ENCODE measurements at regions not wholly inside any gene's neighbourhood (a gene's known extent, or its start where the extent isn't known, plus 50 kb on each side); places are given as distances from the start of the nearest gene placed in this dataset.
"Not testable (repeated sequence)": the region's sequence is repeated elsewhere in the genome, so short reads cannot be mapped to it uniquely, and the experiment has no call there.

DNA sequence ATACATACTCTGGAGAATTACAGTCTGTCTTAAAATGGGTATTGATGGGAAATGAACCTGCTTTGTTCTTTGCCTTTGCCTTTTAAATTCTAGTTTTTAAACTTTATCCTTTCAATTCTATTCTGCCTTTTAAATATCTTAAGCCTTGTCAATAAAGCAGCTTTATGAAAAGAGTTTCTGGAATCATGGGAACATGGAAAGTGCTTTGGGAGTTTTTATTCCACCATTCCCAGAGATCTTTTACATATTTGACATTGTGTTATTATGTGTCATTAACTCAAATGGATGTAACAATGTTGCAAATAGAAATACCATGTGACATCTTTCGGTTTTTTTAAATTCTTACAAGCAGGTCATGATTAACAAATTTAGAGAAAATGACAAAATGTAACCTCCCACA lies 555.7 kb upstream of the ANO3 start:
- DNase-seq, result no peak

DNA sequence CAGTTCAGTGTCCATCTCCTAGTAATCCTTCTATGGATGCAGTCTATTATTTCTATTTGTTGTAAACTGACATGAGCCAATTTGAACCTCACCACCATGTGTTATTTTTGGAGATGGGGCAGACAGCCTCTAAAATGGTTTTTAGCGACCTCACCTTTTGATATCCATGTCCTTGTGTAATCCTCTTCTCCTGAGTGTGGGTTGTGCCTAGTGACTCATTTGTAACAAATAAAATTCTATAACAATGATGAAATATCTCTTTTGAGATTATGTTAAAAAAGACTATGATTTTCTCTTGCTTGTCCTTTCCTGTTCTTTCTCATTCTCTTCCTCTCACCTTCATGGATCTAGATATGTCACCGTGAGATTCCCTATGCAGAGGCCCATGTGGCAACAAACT lies 554.6 kb upstream of the ANO3 start:
- DNase-seq, result no peak

- no peak for DNase-seq
These were observed 552.9 kb upstream of the ANO3 start for GRCh38 chr11:25779033-25779432.

DNA sequence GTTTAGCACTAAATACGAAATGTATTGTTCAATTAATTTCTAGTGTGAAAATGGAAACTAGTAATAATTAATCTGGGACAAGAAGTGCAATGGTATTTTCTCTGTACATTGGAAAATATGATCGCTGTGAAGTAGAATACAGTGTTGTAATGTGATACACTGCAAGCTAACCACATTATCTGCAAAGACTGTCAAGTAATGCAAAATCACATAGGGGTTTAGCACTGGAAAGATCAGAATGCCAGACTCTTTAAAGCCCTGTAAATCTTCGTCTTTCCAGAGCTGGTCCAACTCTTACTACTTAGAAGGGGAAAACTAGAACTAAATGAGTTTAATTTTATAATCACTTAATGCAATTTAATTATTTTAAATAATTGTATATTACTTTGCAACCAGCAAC lies 544.5 kb upstream of the ANO3 start:
- DNase-seq, result no peak

DNA sequence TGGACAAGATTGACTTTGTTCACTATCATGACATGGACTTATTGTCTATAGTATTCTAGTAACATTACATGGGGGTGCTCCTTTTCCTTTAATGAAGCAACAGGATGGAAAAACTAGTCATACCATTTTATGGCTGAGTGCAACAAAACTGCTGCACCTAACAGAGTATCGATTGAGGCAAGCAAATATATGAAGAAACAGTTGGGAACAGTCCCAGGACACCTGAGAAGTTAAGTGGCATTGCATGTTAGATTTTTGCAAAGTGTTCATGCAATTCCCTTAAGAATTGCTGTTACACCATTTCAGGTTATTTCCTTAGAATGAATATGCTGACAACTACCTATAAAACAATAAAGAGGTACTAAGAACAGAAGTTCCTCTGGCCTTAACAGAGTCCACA lies 541.5 kb upstream of the ANO3 start:
- no peak for DNase-seq

DNA sequence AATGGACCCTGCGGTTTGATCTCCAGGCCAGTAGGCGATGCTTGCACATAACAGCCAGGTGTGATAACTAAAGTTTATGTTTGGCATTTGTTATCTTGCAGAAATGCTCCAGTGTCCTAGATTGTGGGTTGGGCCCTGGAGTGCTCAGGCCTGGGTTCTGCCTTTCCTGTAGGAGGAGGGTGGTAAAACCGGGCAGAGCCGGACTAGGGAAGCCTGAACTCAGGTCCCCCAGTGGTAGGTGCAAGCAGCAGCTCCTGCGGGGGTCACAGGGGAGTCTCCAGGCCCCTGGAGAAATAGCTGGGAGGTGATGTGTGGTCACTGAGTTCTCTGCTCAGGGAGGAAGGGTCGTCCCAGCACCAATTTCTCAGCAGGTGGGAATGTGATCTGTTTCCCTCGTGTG lies 538.3 kb upstream of the ANO3 start:
- no peak for DNase-seq

DNA sequence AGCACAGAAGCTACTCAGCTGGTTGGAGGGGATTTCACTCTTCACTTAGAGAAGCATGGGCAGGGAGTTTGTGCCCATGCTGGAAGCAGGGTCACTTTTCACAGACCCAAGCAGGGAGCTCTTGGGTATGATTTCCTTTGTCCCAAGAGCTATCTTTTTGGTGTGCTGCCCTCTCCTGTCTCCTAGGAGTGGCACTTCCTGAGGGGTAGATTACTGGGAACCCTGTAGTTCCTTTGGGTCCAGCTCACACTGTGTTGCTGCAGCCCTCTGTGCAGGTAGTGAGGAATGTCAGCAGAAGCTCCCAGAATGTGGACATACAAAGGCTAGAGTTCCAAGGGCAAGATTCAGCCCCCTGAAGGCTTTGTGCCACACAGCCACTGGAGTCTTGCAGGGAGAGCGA lies 537.1 kb upstream of the ANO3 start:
- no peak for DNase-seq

DNA sequence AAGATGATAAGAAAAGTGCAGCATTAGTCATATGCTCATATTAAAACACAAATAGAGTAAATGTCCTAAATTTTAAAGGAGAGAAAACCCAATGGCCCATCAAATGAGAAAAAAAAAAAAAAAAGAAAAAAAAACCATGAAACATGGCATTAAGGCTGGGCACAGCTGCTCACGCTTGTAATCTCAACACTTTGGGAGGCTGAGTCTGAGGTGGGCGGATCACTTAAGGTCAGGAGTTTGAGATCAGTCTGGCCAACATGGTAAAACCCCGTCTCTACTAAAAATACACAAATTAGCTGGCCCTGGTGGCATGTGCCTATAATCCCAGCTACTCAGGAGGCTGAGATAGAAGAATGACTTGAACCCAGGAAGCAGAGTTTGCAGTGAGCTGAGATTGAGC lies 515.5 kb upstream of the ANO3 start:
- DNase-seq, result no peak

DNA sequence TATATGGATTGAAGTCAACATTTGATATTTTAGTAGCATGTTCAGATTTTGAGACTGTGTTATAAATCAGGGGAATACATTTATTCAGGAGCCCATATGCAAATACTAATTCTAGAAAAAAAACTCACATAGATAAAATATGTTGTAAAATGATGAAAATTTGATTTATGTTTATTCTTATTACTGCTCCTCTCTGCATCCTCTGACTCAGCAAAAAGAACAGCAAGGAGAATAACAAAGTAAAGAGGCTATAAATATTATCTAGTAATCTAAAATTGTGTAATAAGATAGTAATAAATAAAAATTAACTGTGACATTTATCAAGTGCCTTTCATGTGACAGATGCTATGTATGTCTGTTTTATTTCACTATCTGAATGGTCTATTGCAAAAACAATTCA lies 507.2 kb upstream of the ANO3 start:
- no peak for DNase-seq

DNA sequence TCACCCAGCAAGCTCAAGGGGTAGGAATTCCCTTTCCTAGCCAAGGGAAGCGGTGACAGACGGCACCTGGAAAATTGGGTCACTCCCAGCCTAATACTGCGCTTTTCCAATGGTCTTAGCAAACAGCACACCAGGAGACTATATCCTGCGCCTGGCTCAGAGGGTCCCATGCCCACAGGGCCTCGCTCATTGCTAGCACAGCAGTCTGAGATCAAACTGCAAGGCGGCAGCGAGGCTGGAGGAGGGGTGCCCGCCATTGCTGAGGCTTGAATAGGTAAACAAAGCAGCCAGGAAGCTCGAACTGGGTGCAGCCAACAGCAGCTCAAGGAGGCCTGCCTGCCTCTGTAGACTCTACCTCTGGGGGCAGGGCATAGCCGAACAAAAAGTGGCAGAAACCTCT lies 500.4 kb upstream of the ANO3 start:
- not testable (repeated sequence) for DNase-seq

- DNase-seq, result peak; percentile 37
These were observed 492.9 kb upstream of the ANO3 start for GRCh38 chr11:25838918-25839625.

- no peak for DNase-seq
These were observed 487.1 kb upstream of the ANO3 start for GRCh38 chr11:25844811-25845210.

DNA sequence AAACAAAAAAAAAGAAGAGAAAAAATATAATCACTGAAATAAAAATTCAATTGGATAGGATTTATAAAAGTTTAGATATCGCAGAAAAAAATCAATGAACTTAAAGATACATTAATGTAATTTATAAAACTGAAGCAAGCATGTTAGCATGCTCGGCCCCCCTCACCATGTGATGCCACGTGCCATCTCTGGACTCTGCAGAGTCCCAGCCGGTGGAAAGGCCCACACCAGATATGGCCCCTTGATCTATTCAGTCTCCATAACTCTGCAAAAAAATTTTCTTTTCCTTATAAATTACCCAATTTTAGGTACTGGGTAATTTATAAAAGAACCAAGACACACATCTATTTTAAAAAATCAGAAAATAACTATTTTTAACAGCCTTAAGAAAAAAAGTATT lies 476.0 kb upstream of the ANO3 start:
- DNase-seq, result no peak

DNA sequence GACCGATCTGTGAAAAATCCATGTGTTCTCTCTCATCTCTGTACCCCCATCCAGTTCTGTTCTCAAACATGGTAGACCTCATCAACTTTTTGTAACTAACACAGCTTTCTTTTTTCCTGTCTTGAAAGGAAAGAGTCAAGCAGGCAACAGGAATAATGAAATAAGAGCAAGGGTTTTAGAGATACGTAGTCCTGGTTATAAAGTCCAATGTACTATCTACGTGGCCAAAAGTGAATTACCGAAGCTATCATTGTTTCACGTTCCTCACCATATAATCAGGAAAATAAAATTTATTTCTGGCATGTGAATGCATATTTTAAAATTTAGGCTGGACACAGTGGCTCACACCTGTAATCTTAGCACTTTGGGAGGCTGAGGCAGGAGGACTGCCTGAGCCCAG lies 472.2 kb upstream of the ANO3 start:
- DNase-seq, result no peak

GRCh38 chr11:25860677-25861450 lies 471.1 kb upstream of the ANO3 start:
- DNase-seq, result peak; percentile 24

DNA sequence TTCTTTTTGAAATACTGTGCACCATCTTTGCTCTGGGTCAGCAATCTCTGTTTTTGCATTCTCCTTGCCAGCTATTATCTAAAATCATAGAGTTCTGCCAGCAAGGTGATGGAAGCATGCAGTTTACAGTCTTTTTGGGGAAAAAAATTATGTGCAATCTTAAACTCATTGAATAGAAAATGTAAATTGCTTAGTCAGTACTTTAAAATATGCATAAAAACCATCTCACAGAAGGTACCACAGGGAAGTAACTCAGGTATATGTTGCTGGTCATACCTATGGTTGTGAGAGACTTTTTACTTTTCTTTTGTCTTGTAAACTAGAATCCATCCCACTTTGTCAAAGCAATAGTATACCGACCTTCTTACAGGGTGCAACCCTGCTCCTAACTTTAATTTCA lies 469.8 kb upstream of the ANO3 start:
- no peak for DNase-seq

DNA sequence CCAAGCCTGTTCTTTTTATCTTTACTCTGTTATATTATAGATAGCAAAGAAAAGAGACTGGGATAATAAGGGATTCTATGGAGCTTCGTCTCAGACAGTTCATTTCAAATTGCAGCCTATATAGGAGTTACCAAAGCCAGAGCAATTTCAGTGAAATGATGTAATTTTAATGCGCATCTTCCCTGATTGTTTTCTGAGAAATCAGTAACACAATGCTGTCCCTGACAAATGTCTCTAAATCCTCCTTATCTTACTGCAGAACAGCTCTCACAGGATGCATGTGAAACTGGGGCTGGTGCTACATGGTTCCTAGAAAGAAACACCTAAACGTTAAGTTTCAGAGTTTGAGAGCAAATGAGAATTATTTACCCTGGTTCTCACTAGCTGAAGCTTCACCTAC lies 467.9 kb upstream of the ANO3 start:
- no peak for DNase-seq

- no peak for DNase-seq
These were observed 455.4 kb upstream of the ANO3 start for GRCh38 chr11:25876456-25876965.

GRCh38 chr11:25886036-25886435 lies 445.9 kb upstream of the ANO3 start:
- no peak for DNase-seq

DNA sequence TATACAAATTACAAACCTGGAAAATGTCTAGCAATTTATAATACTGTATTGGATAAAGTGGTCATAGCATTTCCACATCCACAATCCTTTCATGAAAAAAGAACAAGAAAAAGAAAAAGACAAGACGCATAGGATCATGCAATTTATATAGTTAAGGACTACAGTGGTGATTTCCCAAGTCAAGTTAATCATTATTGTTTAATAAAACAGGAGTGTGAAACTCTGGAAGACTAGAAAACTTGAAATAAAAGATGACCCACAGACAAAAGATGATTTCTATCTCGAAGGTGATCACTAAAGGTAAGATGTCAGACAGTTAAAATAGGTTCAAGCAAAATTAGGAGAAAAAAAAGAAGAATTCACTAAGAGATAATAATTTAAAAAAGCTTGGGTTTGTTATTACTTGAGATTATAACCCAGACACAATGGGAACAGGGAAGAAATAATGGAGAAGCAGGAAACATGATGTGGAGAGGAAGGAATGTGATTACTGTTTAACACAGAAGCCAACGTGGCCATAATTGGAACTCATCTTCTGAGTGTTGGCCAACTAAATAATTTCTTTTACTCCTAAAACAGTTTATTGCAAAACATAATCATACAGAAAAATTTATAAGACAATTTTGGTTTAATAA lies 441.2 kb upstream of the ANO3 start:
- no peak for DNase-seq

DNA sequence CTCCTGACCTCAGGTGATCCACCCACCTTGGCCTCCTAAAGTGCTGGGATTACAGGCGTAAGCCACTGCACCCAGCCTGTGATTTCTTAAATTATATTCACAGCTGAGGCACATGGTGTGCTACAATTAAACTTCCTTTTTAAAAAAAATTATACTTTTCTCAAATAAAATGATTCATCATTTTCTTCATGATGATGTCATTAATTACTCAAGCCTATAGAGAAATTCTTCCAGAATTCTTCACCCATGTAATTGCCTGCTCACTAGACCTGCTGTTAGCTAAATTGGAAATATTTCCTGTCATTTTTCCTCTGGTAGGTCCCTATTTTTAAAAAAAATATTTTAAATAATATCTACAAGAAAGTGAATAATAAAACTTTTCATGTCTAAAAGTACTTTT lies 440.0 kb upstream of the ANO3 start:
- DNase-seq, result no peak

GRCh38 chr11:25899617-25900160 lies 432.2 kb upstream of the ANO3 start:
- no peak for DNase-seq

DNA sequence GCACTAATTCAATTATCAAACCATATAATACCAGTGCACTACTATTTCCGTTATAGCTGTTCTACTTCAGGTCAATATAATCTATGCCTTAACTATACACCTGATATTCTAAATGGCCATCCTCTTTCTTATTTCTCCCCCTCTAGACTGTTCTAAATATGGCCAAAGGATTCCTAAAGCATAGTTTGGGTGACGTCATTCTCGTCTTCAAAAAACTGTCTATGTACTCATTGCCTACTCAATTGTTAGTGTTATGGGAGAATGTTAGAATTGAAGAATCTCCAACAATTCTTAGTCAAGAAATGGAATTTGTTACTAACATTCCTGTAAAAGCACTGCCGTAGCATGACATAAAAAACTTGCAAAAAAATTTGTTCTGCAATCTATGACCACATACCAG lies 431.1 kb upstream of the ANO3 start:
- DNase-seq, result no peak

DNA sequence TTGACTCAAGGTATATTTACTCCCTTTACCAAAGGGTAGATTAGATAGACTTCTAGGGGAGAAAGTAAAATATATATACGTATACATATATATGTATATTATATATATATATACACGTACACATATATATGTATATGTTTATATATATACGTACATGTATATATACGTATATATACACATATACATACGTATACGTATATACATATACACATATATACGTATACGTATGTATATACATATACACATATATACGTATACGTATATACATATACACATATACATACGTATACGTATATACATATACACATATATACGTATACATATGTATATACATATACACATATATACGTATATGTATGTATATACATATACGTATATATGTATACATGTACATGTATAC lies 430.5 kb upstream of the ANO3 start:
- DNase-seq, result no peak

Data from NCI-H2171 treated with DMSO at 0.1 percent for 48 hours (cell line).